ENCODE measurements at regions not wholly inside any gene's neighbourhood (a gene's known extent, or its start where the extent isn't known, plus 50 kb on each side); places are given as distances from the start of the nearest gene placed in this dataset.
"Not testable (repeated sequence)": the region's sequence is repeated elsewhere in the genome, so short reads cannot be mapped to it uniquely, and the experiment has no call there.

DNA sequence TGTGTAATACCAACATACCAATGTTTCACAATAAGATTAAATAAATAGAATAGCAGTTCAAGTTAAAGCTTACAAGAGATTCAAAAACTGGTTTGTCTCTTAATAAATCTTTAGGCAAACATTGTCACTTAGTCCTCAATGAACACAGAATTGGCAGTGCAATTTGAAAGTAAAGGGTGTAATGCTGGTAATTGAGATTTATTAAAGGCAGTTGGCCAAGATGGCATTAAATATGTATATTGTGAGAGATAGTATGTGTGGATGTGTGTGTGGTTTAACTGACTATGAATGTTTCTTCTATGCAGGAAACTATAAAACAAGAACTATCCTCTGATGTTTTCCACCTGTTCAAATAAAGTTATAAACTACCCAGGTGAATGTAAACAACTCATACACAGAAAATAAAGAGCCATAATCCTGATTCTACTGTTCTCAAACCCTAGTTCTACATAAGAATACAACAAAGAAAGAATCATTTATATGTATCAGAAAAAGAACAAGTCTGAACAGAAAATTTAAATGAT is 267.9 kb upstream of the PTCHD4 start (continued):
- TF ChIP-seq, protein P1, sequence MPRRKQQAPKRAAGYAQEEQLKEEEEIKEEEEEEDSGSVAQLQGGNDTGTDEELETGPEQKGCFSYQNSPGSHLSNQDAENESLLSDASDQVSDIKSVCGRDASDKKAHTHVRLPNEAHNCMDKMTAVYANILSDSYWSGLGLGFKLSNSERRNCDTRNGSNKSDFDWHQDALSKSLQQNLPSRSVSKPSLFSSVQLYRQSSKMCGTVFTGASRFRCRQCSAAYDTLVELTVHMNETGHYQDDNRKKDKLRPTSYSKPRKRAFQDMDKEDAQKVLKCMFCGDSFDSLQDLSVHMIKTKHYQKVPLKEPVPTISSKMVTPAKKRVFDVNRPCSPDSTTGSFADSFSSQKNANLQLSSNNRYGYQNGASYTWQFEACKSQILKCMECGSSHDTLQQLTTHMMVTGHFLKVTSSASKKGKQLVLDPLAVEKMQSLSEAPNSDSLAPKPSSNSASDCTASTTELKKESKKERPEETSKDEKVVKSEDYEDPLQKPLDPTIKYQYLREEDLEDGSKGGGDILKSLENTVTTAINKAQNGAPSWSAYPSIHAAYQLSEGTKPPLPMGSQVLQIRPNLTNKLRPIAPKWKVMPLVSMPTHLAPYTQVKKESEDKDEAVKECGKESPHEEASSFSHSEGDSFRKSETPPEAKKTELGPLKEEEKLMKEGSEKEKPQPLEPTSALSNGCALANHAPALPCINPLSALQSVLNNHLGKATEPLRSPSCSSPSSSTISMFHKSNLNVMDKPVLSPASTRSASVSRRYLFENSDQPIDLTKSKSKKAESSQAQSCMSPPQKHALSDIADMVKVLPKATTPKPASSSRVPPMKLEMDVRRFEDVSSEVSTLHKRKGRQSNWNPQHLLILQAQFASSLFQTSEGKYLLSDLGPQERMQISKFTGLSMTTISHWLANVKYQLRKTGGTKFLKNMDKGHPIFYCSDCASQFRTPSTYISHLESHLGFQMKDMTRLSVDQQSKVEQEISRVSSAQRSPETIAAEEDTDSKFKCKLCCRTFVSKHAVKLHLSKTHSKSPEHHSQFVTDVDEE (CRISPR knock-in tag; IDR thresholded peaks at IDR 0.05): no peak

DNA sequence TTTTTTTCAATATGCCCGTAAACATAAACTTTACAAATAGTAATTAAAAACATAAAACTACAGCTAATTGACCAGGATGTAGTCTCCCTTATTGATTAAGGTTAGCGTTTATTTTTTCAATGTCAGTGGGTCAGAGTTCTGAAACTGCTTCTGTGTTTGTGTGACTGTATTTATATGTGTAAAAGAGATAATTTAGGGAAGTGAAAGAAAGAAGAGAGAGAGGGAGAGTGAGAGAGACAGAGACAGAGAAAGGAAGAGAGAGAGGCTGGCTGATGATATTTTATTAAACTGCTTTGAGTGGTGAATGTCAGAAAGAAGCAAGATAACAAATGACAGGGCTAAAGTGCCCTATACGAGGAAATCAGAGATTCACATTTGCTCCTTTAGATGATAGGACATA is 266.1 kb upstream of the PTCHD4 start:
- no peak for ATAC-seq
- TF ChIP-seq ZNF565 (CRISPR knock-in tag; conservative IDR thresholded peaks at IDR 0.05; ENCODE audit: low read depth) (no peak), TCF4 (CRISPR knock-in tag; IDR thresholded peaks at IDR 0.05; ENCODE audit: borderline replicate concordance) (no peak)

DNA sequence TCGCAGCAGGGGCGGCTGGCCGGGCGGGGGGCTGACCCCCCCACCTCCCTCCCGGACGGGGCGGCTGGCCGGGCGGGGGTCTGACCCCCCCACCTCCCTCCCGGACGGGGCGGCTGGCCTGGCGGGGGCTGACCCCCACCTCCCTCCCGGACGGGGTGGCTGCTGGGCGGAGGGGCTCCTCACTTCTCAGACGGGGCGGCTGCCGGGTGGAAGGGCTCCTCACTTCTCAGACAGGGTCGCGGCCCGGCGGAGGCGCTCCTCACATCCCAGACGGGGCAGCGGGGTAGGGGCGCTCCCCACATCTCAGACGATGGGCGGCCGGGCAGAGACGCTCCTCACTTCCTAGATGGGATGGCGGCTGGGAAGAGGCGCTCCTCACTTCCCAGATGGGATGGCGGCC is 260.2 kb upstream of the PTCHD4 start:
- not testable (repeated sequence) for ATAC-seq

DNA sequence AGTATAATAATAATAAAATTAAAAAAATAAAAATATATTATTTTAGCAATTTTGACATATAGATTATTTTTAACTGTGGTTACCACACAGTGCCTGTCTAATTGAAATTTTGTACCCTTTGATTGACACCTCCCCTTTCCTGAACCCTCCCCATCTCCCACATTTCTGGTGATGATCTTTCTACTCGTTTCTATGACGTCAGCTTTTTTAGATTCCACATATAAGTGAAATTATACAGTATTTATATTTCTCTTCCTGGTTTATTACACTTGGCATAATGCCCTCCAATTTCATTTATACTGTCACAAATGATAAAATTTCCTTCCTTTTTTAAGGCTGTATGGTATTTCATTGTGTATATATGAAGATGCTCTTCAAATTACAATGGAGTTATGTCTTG is 258.1 kb upstream of the PTCHD4 start:
- no peak for ATAC-seq
- TF ChIP-seq, protein P2, sequence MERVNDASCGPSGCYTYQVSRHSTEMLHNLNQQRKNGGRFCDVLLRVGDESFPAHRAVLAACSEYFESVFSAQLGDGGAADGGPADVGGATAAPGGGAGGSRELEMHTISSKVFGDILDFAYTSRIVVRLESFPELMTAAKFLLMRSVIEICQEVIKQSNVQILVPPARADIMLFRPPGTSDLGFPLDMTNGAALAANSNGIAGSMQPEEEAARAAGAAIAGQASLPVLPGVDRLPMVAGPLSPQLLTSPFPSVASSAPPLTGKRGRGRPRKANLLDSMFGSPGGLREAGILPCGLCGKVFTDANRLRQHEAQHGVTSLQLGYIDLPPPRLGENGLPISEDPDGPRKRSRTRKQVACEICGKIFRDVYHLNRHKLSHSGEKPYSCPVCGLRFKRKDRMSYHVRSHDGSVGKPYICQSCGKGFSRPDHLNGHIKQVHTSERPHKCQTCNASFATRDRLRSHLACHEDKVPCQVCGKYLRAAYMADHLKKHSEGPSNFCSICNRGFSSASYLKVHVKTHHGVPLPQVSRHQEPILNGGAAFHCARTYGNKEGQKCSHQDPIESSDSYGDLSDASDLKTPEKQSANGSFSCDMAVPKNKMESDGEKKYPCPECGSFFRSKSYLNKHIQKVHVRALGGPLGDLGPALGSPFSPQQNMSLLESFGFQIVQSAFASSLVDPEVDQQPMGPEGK (CRISPR knock-in tag; IDR thresholded peaks at IDR 0.05; ENCODE audit: borderline replicate concordance): no peak
- TF ChIP-seq, protein P1 (CRISPR knock-in tag; IDR thresholded peaks at IDR 0.05): no peak
- TF ChIP-seq CSDC2 (CRISPR knock-in tag; IDR thresholded peaks at IDR 0.05) (no peak), ARNTL (CRISPR knock-in tag; IDR thresholded peaks at IDR 0.05; ENCODE audit: borderline replicate concordance, low read depth) (no peak), SNAI2 (CRISPR knock-in tag; IDR thresholded peaks at IDR 0.05) (no peak), ESRRG (CRISPR knock-in tag; IDR thresholded peaks at IDR 0.05) (no peak), ZNF8 (CRISPR knock-in tag; IDR thresholded peaks at IDR 0.05) (no peak), ISL1 (CRISPR knock-in tag; IDR thresholded peaks at IDR 0.05) (no peak), ZFP3 (CRISPR knock-in tag; IDR thresholded peaks at IDR 0.05) (no peak)
- TF ChIP-seq, protein P3, sequence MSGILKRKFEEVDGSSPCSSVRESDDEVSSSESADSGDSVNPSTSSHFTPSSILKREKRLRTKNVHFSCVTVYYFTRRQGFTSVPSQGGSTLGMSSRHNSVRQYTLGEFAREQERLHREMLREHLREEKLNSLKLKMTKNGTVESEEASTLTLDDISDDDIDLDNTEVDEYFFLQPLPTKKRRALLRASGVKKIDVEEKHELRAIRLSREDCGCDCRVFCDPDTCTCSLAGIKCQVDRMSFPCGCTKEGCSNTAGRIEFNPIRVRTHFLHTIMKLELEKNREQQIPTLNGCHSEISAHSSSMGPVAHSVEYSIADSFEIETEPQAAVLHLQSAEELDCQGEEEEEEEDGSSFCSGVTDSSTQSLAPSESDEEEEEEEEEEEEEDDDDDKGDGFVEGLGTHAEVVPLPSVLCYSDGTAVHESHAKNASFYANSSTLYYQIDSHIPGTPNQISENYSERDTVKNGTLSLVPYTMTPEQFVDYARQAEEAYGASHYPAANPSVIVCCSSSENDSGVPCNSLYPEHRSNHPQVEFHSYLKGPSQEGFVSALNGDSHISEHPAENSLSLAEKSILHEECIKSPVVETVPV (CRISPR knock-in tag; IDR thresholded peaks at IDR 0.05): no peak

DNA sequence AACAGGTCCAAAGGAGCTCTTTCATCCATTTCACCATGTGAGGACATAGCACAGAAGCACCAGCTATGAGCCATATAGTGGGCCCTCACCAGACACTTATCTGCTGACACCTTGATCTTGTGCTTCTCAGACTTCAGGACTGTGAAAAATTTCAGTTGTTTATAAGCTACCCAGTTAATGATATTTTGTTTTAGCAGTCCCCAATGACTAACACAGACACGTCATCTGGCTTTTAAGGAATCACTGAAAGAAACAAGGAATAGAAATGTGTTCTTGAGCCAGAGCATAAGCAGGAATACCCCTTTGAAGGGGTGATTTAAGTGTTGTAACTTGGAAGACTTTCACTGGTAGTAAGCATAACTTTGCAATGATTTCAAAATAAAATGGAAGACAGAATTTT is 214.7 kb upstream of the PTCHD4 start:
- no peak for ATAC-seq
- TF ChIP-seq ISL1 (CRISPR knock-in tag; IDR thresholded peaks at IDR 0.05): no peak

DNA sequence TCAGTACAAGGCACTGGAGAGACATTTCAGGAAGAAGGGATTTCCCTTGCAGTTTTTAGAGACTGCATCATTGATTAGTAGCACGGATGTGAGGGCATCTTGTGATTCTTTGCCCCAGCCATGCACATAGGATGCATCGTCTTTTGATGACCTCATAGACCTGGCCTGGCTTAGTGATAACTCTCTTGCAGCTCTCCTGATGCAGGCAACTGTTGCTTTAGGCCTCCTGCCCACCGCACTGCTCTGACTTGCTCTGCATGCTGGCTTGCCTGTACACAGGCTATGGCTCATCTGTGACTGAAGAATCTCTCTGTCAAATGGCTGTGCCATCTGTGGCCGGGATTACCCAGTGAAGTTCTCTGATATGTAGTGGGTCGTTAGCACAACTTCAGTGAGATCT is 207.7 kb upstream of the PTCHD4 start:
- peak; percentile 76 for ATAC-seq
- TF ChIP-seq ZC3H10 (CRISPR knock-in tag; IDR thresholded peaks at IDR 0.05) (no peak), PPARA (CRISPR knock-in tag; IDR thresholded peaks at IDR 0.05; ENCODE audit: borderline replicate concordance) (no peak), TOX (CRISPR knock-in tag; IDR thresholded peaks at IDR 0.05; ENCODE audit: borderline replicate concordance) (no peak), ZNF70 (CRISPR knock-in tag; IDR thresholded peaks at IDR 0.05) (no peak), ZNF8 (CRISPR knock-in tag; IDR thresholded peaks at IDR 0.05) (no peak), GLIS3 (CRISPR knock-in tag; IDR thresholded peaks at IDR 0.05) (no peak)
- TF ChIP-seq, protein P2 (CRISPR knock-in tag; IDR thresholded peaks at IDR 0.05; ENCODE audit: borderline replicate concordance): no peak

Data from SK-N-SH treated with all-trans-retinoic acid at 6 μM for 48 hours (cell line).